ENCODE measurements at regions not wholly inside any gene's neighbourhood (a gene's known extent, or its start where the extent isn't known, plus 50 kb on each side); places are given as distances from the start of the nearest gene placed in this dataset.

DNA sequence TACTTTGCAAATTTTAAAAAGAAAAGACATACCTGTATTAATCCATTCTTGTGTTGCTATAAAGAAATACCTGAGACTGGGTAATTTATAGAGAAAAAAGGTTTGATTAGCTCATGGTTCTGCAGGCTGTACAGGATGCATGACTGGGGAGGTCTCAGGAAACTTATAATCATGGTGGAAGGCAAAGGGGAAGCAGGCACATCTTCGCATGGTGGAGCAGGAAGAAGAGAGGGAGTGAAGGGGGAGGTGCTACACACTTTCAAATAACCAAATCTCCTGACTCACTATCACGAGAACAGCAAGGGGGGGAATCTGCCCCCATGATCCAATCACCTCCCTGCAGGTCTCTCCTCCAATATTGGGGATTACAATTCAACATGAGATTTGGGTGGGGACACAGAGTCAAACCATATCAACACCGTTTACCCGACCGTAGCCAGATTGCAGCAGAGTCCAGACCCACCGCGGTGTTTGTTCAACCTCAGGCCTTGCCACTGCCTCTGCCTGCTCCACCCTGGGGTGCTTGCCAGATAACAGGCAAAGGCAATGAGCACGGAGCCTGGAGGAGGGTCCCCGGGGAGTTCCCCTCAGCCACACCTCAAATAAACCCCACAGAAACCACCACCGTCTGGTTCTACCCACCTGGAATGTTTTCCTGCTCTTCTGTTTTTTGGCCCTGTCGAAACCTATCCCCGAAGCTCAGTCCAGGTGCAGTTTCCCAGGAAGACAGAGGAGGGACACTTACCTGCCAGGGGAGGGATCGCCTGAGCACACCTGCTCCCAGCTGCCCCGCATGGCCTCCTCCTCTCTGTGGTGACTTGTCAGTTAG, 142.2 kb upstream of the AFDN start:
- H3K14ac ChIP-seq (ENCODE audit: low read length): no peak overlapping the region
- H4K12ac ChIP-seq (ENCODE audit: low read depth, low read length): no peak overlapping the region
- H4K8ac ChIP-seq (ENCODE audit: low read depth, low read length): no peak overlapping the region
- peaks cover 18 to 21% of the 10 kb centered on the region in 2 experiments for H3K4me1 ChIP-seq (ENCODE audit: control insufficient read depth in 1 of 2, insufficient read depth in 2 of 2, low read length in 2 of 2)
- WGBS (ENCODE audit: extremely low coverage, insufficient coverage, insufficient read length): no CpG with 5 or more reads among the region's 14 CpGs
- no peak overlapping the region for H2AFZ ChIP-seq (ENCODE audit: insufficient read depth, low read length, poor library complexity)
- no peaks in the 10 kb centered on the region for H3K79me2 ChIP-seq (ENCODE audit: control insufficient read depth, insufficient read depth, low read length, poor library complexity)
- H3K23ac ChIP-seq (ENCODE audit: low read length): no peak overlapping the region
- peaks cover 1% of the 10 kb centered on the region for H3K9me3 ChIP-seq (ENCODE audit: insufficient read depth, low read depth, low read length)
- no peak overlapping the region for H3K27ac ChIP-seq (ENCODE audit: low read depth, low read length)
- no peaks in the 10 kb centered on the region for H3K27me3 ChIP-seq (ENCODE audit: insufficient read depth, low read length)
- peak in 1 of 2 donors; percentile 15 for DNase-seq
- H3K9ac ChIP-seq (ENCODE audit: low read length): no peak overlapping the region
- no peak overlapping the region for H3K4me3 ChIP-seq (ENCODE audit: low read depth, low read length)
- H2BK12ac ChIP-seq (ENCODE audit: low read length): no peak overlapping the region
- peaks cover 2% of the 10 kb centered on the region for H3K79me1 ChIP-seq (ENCODE audit: low read length)
- H3K18ac ChIP-seq (ENCODE audit: low read length): no peak overlapping the region
- H2AK5ac ChIP-seq (ENCODE audit: low read length): no peak overlapping the region
- H2BK5ac ChIP-seq (ENCODE audit: low read depth, low read length, poor library complexity): no peak overlapping the region
- no peak overlapping the region for H2BK120ac ChIP-seq (ENCODE audit: insufficient read depth, low read length, poor library complexity)
- H3K36me3 ChIP-seq (ENCODE audit: control insufficient read depth in 1 of 2, insufficient read depth in 2 of 2, low read length in 2 of 2): no peaks in the 10 kb centered on the region
- no peak overlapping the region for H4K91ac ChIP-seq (ENCODE audit: low read depth, low read length)
- no peak overlapping the region for H3K4ac ChIP-seq (ENCODE audit: low read depth, low read length)
- H3K4me2 ChIP-seq (ENCODE audit: low read length): no peak overlapping the region

DNA sequence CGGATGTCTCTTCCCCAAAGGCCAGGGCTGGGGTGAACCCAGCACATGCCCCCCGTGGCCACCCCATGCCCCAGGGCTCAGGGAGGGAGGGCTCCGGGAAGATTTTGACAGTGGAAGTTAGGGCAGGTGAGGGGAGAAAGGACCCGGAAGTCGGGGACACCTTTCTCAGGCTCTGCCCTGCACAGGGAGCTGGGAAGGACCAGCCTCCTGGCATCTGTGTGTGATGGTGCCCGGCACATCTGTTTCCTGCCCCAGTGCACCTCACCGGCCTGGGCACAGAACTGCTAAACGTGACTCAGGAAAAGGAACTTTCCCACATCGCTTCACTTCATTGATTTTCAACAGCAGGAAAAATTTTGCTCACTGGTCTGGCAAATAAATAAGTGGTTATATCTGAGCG, 141.1 kb upstream of the AFDN start:
- Histone ChIP-seq H3K9ac (ENCODE audit: low read length) (no peak overlapping the region), H3K4me1 (ENCODE audit: control insufficient read depth in 1 of 2, insufficient read depth in 2 of 2, low read length in 2 of 2) (peaks cover 16 to 18% of the 10 kb centered on the region in 2 experiments)

DNA sequence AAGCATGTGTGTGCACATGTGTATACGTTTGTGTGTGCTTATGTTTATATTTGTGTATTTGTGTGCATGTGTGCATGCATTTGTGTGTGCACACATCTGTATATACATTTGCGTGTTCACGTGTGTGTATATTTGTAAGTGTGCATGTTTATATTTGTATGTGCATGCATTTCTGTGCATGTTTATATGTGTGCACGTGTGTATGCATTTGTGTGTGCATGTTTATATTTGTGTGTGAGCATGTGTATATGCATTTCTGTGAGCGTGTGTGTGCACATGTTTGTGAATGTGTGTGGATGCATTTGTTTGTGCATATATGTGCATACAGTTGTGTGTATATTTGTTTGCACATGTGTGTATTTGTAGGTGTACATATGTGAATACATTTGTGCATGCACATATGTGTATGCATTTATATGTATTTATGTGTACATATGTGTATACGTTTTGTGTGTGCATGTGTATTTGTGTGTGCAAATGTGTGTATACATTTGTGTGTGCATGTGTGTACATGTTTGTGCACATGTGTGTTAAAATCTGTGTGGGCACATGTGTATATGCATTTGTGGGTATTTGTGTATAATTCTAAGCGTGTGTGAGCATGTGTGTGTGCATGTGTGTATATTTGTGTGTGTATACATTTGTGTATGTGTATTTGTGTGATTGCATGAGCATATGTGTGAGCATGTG, 140.4 kb upstream of the AFDN start:
- no peak overlapping the region for H4K12ac ChIP-seq (ENCODE audit: low read depth, low read length)
- no peak overlapping the region for H3K4ac ChIP-seq (ENCODE audit: low read depth, low read length)
- no peaks in the 10 kb centered on the region for H3K27me3 ChIP-seq (ENCODE audit: insufficient read depth, low read length)
- H2BK12ac ChIP-seq (ENCODE audit: low read length): no peak overlapping the region
- no peak overlapping the region for H2BK5ac ChIP-seq (ENCODE audit: low read depth, low read length, poor library complexity)
- no peak overlapping the region for H3K4me2 ChIP-seq (ENCODE audit: low read length)
- no peak overlapping the region for H2AFZ ChIP-seq (ENCODE audit: insufficient read depth, low read length, poor library complexity)
- no peak overlapping the region for H3K18ac ChIP-seq (ENCODE audit: low read length)
- H3K79me1 ChIP-seq (ENCODE audit: low read length): peaks cover 2% of the 10 kb centered on the region
- DNase-seq: no peak
- no peak overlapping the region for H3K14ac ChIP-seq (ENCODE audit: low read length)
- H3K9ac ChIP-seq (ENCODE audit: low read length): no peak overlapping the region
- no CpG with 5 or more reads among the region's 7 CpGs for WGBS (ENCODE audit: extremely low coverage, insufficient coverage, insufficient read length)
- H3K36me3 ChIP-seq (ENCODE audit: control insufficient read depth in 1 of 2, insufficient read depth in 2 of 2, low read length in 2 of 2): no peaks in the 10 kb centered on the region
- no peak overlapping the region for H2AK5ac ChIP-seq (ENCODE audit: low read length)
- H3K4me1 ChIP-seq (ENCODE audit: control insufficient read depth in 1 of 2, insufficient read depth in 2 of 2, low read length in 2 of 2): peaks cover 16 to 20% of the 10 kb centered on the region in 2 experiments
- no peak overlapping the region for H2BK120ac ChIP-seq (ENCODE audit: insufficient read depth, low read length, poor library complexity)
- no peak overlapping the region for H4K8ac ChIP-seq (ENCODE audit: low read depth, low read length)
- H4K91ac ChIP-seq (ENCODE audit: low read depth, low read length): no peak overlapping the region
- no peaks in the 10 kb centered on the region for H3K79me2 ChIP-seq (ENCODE audit: control insufficient read depth, insufficient read depth, low read length, poor library complexity)
- no peak overlapping the region for H3K27ac ChIP-seq (ENCODE audit: low read depth, low read length)
- H3K4me3 ChIP-seq (ENCODE audit: low read depth, low read length): peak overlapping the region; percentile 34
- H3K9me3 ChIP-seq (ENCODE audit: insufficient read depth, low read depth, low read length): peaks cover 1% of the 10 kb centered on the region
- H3K23ac ChIP-seq (ENCODE audit: low read length): no peak overlapping the region

More for the DNA sequence above, 141.1 kb upstream of the AFDN start:
- no peak overlapping the region for H2AK5ac ChIP-seq (ENCODE audit: low read length)
- H4K12ac ChIP-seq (ENCODE audit: low read depth, low read length): no peak overlapping the region
- H3K36me3 ChIP-seq (ENCODE audit: control insufficient read depth in 1 of 2, insufficient read depth in 2 of 2, low read length in 2 of 2): no peaks in the 10 kb centered on the region
- no peak overlapping the region for H3K18ac ChIP-seq (ENCODE audit: low read length)
- no peak for DNase-seq
- peaks cover 2% of the 10 kb centered on the region for H3K79me1 ChIP-seq (ENCODE audit: low read length)
- WGBS (ENCODE audit: extremely low coverage, insufficient coverage, insufficient read length): no CpG with 5 or more reads among the region's 10 CpGs
- H3K4ac ChIP-seq (ENCODE audit: low read depth, low read length): no peak overlapping the region
- no peak overlapping the region for H3K27ac ChIP-seq (ENCODE audit: low read depth, low read length)
- no peak overlapping the region for H2BK120ac ChIP-seq (ENCODE audit: insufficient read depth, low read length, poor library complexity)
- no peak overlapping the region for H3K4me2 ChIP-seq (ENCODE audit: low read length)
- H3K4me3 ChIP-seq (ENCODE audit: low read depth, low read length): no peak overlapping the region
- H3K23ac ChIP-seq (ENCODE audit: low read length): no peak overlapping the region
- H3K79me2 ChIP-seq (ENCODE audit: control insufficient read depth, insufficient read depth, low read length, poor library complexity): no peaks in the 10 kb centered on the region
- no peak overlapping the region for H2BK5ac ChIP-seq (ENCODE audit: low read depth, low read length, poor library complexity)
- no peak overlapping the region for H3K14ac ChIP-seq (ENCODE audit: low read length)
- H2BK12ac ChIP-seq (ENCODE audit: low read length): peak overlapping the region; percentile 9
- no peak overlapping the region for H4K8ac ChIP-seq (ENCODE audit: low read depth, low read length)
- no peaks in the 10 kb centered on the region for H3K27me3 ChIP-seq (ENCODE audit: insufficient read depth, low read length)
- H2AFZ ChIP-seq (ENCODE audit: insufficient read depth, low read length, poor library complexity): no peak overlapping the region
- peaks cover 1% of the 10 kb centered on the region for H3K9me3 ChIP-seq (ENCODE audit: insufficient read depth, low read depth, low read length)
- H4K91ac ChIP-seq (ENCODE audit: low read depth, low read length): no peak overlapping the region

DNA sequence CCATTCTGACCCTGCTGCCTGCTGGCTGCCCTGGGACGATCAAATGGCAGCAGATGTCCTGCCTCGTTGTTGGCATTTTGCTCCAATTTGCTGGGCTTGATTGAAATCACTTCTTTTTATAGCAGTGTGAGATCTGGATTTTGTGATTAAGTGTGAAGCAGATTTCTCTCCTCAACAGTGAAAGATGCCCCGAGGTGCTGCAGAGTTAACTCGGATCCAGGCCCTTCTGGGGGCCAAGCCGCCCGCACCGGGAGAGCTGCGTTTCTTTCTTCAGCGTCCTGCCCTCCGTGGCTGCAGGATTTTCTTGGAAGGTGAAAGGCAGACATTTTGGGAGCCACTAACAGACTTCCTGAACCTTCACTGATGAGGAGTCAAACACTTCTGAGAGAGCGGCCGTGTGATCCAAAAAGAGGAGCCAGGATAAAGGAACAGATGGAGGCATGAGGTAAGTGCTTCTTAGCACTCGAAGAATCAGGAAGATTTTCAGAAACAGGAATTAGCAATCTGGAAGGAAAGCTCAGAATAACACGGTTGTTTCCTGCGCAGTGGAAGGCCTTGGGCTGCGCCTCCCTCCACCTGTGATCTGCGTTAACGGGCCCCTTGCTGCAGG, 139.5 kb upstream of the AFDN start:
- H3K4ac ChIP-seq (ENCODE audit: low read depth, low read length): no peak overlapping the region

More for the DNA sequence above, 139.5 kb upstream of the AFDN start:
- H2BK12ac ChIP-seq (ENCODE audit: low read length): no peak overlapping the region
- no peak overlapping the region for H2BK5ac ChIP-seq (ENCODE audit: low read depth, low read length, poor library complexity)
- no peaks in the 10 kb centered on the region for H3K27me3 ChIP-seq (ENCODE audit: insufficient read depth, low read length)
- H3K36me3 ChIP-seq (ENCODE audit: control insufficient read depth in 1 of 2, insufficient read depth in 2 of 2, low read length in 2 of 2): no peaks in the 10 kb centered on the region
- peaks cover 9 to 16% of the 10 kb centered on the region in 2 experiments for H3K4me1 ChIP-seq (ENCODE audit: control insufficient read depth in 1 of 2, insufficient read depth in 2 of 2, low read length in 2 of 2)
- no peak for DNase-seq
- H2BK120ac ChIP-seq (ENCODE audit: insufficient read depth, low read length, poor library complexity): no peak overlapping the region
- H2AK5ac ChIP-seq (ENCODE audit: low read length): no peak overlapping the region
- H3K79me2 ChIP-seq (ENCODE audit: control insufficient read depth, insufficient read depth, low read length, poor library complexity): no peaks in the 10 kb centered on the region
- H3K14ac ChIP-seq (ENCODE audit: low read length): no peak overlapping the region
- no peak overlapping the region for H3K18ac ChIP-seq (ENCODE audit: low read length)
- H4K8ac ChIP-seq (ENCODE audit: low read depth, low read length): no peak overlapping the region
- no peak overlapping the region for H2AFZ ChIP-seq (ENCODE audit: insufficient read depth, low read length, poor library complexity)
- H3K23ac ChIP-seq (ENCODE audit: low read length): no peak overlapping the region
- no CpG with 5 or more reads among the region's 18 CpGs for WGBS (ENCODE audit: extremely low coverage, insufficient coverage, insufficient read length)
- H4K91ac ChIP-seq (ENCODE audit: low read depth, low read length): no peak overlapping the region
- no peak overlapping the region for H3K9ac ChIP-seq (ENCODE audit: low read length)
- H3K79me1 ChIP-seq (ENCODE audit: low read length): peaks cover 4% of the 10 kb centered on the region
- H4K12ac ChIP-seq (ENCODE audit: low read depth, low read length): no peak overlapping the region
- H3K27ac ChIP-seq (ENCODE audit: low read depth, low read length): no peak overlapping the region
- H3K9me3 ChIP-seq (ENCODE audit: insufficient read depth, low read depth, low read length): peaks cover 1% of the 10 kb centered on the region
- no peak overlapping the region for H3K4me2 ChIP-seq (ENCODE audit: low read length)
- no peak overlapping the region for H3K4me3 ChIP-seq (ENCODE audit: low read depth, low read length)
